ENCODE measurements at regions not wholly inside any gene's neighbourhood (a gene's known extent, or its start where the extent isn't known, plus 50 kb on each side); places are given as distances from the start of the nearest gene placed in this dataset.

DNA sequence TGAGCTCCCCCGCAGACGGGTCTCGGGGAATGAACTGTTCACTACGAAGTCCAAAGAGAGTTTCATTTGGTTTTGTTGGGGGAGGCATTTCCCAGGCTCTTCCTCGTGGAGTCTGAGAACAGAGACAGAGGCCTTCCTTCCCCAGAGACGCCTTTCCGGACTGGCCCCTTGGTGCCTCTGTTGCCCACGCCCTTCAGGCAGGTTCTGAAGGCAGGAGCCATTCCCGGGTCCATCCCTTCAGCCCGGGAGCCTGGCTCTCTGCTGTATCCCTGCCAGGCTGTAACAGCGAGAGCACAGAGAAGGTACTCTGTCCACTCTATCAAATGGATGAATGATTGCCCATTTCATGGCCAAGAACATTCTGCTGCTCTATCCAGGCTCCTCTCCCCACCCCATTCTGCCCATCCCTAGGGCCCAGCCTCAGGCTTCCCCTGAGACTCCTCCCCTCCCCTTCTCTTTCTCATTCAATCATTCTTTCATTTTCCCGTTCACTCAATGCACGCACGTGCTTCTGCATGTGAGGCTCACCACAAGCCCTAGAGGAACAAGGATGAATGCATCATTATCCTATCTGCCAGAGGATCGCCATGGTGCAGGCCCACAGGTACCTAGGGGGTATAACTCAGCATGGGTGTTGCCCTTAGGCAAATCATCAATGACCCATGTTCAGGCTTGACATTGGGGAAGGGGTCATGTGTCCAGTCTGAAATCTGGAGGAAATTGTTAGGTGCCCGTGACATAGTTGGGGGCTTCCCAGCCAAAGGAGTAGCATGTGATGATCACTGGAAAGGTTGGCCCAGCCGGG, 298.6 kb downstream of the ZNF536 start:
- H3K4me3 ChIP-seq (replicated peaks; ENCODE audit: insufficient read depth, low read length) = no peak overlapping the region

DNA sequence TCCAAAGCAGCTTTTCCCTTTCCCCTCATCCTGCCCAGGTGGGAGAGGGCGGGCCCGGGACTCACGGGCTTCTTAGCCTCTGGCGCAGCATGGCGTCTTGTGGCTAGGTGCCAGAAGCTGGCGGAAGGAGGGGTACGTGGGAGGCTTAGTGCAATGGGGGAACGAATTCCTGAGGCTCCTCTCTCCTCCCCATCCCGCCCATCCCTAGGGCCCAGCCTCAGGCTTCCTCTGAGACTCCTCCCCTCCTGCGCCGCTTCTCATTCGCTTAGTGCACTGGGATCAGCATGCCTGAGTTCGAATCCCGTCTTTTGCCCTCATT, 297.8 kb downstream of the ZNF536 start:
- DNase-seq (ENCODE audit: low read depth in 1 of 2, low spot score in 1 of 2) = no peak
- TF ChIP-seq GABPA (IDR thresholded peaks at IDR 0.05; ENCODE audit: low read depth) (no peak), POLR2AphosphoS5 (IDR thresholded peaks at IDR 0.05; ENCODE audit: low read depth) (no peak), CTCF (IDR thresholded peaks at IDR 0.05; ENCODE audit: insufficient read depth, low read length) (no peak), SPI1 (IDR thresholded peaks at IDR 0.05; ENCODE audit: borderline replicate concordance, low read depth) (no peak)
- TF ChIP-seq, protein P1, sequence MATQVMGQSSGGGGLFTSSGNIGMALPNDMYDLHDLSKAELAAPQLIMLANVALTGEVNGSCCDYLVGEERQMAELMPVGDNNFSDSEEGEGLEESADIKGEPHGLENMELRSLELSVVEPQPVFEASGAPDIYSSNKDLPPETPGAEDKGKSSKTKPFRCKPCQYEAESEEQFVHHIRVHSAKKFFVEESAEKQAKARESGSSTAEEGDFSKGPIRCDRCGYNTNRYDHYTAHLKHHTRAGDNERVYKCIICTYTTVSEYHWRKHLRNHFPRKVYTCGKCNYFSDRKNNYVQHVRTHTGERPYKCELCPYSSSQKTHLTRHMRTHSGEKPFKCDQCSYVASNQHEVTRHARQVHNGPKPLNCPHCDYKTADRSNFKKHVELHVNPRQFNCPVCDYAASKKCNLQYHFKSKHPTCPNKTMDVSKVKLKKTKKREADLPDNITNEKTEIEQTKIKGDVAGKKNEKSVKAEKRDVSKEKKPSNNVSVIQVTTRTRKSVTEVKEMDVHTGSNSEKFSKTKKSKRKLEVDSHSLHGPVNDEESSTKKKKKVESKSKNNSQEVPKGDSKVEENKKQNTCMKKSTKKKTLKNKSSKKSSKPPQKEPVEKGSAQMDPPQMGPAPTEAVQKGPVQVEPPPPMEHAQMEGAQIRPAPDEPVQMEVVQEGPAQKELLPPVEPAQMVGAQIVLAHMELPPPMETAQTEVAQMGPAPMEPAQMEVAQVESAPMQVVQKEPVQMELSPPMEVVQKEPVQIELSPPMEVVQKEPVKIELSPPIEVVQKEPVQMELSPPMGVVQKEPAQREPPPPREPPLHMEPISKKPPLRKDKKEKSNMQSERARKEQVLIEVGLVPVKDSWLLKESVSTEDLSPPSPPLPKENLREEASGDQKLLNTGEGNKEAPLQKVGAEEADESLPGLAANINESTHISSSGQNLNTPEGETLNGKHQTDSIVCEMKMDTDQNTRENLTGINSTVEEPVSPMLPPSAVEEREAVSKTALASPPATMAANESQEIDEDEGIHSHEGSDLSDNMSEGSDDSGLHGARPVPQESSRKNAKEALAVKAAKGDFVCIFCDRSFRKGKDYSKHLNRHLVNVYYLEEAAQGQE (IDR thresholded peaks at IDR 0.05; ENCODE audit: insufficient replicate concordance, low read depth) = no peak
- Histone ChIP-seq H3K4me3 (replicated peaks; ENCODE audit: insufficient read depth, low read length) (no peak overlapping the region), H3K27ac (replicated peaks) (no peak overlapping the region), H3K27me3 (ENCODE audit: insufficient read depth, poor library complexity, severe bottlenecking) (no peaks in the 10 kb centered on the region)

More for the DNA sequence above, 298.6 kb downstream of the ZNF536 start:
- TF ChIP-seq GABPA (IDR thresholded peaks at IDR 0.05; ENCODE audit: low read depth) (no peak), POLR2AphosphoS5 (IDR thresholded peaks at IDR 0.05; ENCODE audit: low read depth) (no peak), SPI1 (IDR thresholded peaks at IDR 0.05; ENCODE audit: borderline replicate concordance, low read depth) (no peak), CTCF (IDR thresholded peaks at IDR 0.05; ENCODE audit: insufficient read depth, low read length) (no peak)
- TF ChIP-seq, protein P1 (IDR thresholded peaks at IDR 0.05; ENCODE audit: insufficient replicate concordance, low read depth) = no peak
- Histone ChIP-seq H3K27me3 (ENCODE audit: insufficient read depth, poor library complexity, severe bottlenecking) (no peaks in the 10 kb centered on the region), H3K27ac (replicated peaks) (no peak overlapping the region)
- DNase-seq (ENCODE audit: low read depth in 1 of 2, low spot score in 1 of 2) = no peak

DNA sequence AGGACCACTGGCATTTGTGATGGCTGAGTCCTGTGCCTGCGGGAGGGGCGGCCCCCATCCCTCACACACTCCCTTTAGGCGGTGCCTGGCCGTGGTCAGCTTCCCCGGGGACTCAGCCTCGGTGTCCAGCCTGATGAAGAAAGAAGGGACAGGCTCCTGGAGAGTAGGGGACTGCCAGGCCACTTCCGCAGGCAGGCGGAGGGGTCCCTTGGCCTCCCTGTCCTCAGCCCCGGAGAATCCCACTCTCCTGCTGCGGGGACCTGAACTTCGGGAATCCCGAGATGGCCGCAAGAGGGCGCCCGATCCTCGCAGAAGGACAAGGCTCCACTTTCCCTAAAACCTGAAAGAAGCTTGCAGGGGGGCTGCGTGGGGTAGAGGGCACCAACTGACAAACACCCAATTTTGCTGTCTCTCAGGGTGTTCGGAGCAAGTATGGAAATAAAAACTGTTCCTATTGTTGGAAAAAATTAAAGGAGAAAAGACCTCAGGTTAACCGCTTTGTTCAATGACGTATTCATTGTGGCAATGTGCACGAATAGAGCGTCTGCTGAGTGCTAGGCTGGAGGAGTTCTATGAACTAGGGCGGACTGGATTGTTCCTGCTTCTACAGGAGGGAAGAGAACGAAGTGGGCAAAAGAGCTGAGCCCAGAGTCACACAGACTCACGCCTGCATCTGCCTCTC, 297.3 kb downstream of the ZNF536 start:
- DNase-seq (ENCODE audit: low read depth in 1 of 2, low spot score in 1 of 2) = peak in 1 of 2 experiments; percentile 19
- TF ChIP-seq CTCF (IDR thresholded peaks at IDR 0.05; ENCODE audit: insufficient read depth, low read length) (peak; percentile 41), SPI1 (IDR thresholded peaks at IDR 0.05; ENCODE audit: borderline replicate concordance, low read depth) (no peak)
- Histone ChIP-seq H3K27me3 (ENCODE audit: insufficient read depth, poor library complexity, severe bottlenecking) (no peaks in the 10 kb centered on the region), H3K27ac (replicated peaks) (no peak overlapping the region), H3K4me3 (replicated peaks; ENCODE audit: insufficient read depth, low read length) (no peak overlapping the region)
